ENCODE measurements at regions not wholly inside any gene's neighbourhood (a gene's known extent, or its start where the extent isn't known, plus 50 kb on each side); places are given as distances from the start of the nearest gene placed in this dataset.

- TF ChIP-seq ZNF462 (CRISPR knock-in tag; IDR thresholded peaks at IDR 0.05) (no peak), EZH2phosphoT487 (IDR thresholded peaks at IDR 0.05; ENCODE audit: unreplicated experiment) (no peak), ZNF114 (CRISPR knock-in tag; IDR thresholded peaks at IDR 0.05) (no peak), POLR2AphosphoS5 (IDR thresholded peaks at IDR 0.05; ENCODE audit: low read depth) (no peak)
These were observed 400.5 kb downstream of the PDGFC start (continued) for GRCh38 chr4:156571146-156571545.

GRCh38 chr4:156569535-156569934, 402.1 kb downstream of the PDGFC start:
- Mint-ChIP-seq H3K27ac (no peak overlapping the region), H3K4me3 (no peak overlapping the region), H3K4me1 (peaks cover 10% of the 10 kb centered on the region), H3K36me3 (ENCODE audit: low read depth) (no peaks in the 10 kb centered on the region), H3K27me3 (ENCODE audit: insufficient read depth, low read depth, poor library complexity) (no peaks in the 10 kb centered on the region), H3K9me3 (no peaks in the 10 kb centered on the region)
- H3K79me2 ChIP-seq (replicated peaks; ENCODE audit: insufficient read depth): no peaks in the 10 kb centered on the region
- no peak overlapping the region for H2AFZ ChIP-seq
- H3K36me3 ChIP-seq (ENCODE audit: insufficient read depth): no peaks in the 10 kb centered on the region
- peaks cover 7% of the 10 kb centered on the region for H3K4me1 ChIP-seq (ENCODE audit: insufficient read depth)
- no peaks in the 10 kb centered on the region for H3F3A ChIP-seq (replicated peaks; ENCODE audit: low read depth)
- no peak for ATAC-seq
- H3K27ac ChIP-seq (ENCODE audit: low read depth): no peak overlapping the region
- no peak overlapping the region for H3K4me2 ChIP-seq
- no peaks in the 10 kb centered on the region for H3K27me3 ChIP-seq (ENCODE audit: insufficient read depth)
- H3K9me2 ChIP-seq (ENCODE audit: insufficient read depth): 0 out of 2 replicates have a peak, but pooled peaks cover 3% of the 10 kb centered on the region
- H4K20me1 ChIP-seq (replicated peaks; ENCODE audit: insufficient read depth): no peaks in the 10 kb centered on the region
- no peak overlapping the region for H3K4me3 ChIP-seq
- no peak for DNase-seq (ENCODE audit: low spot score)
- TF ChIP-seq ZNF114 (CRISPR knock-in tag; IDR thresholded peaks at IDR 0.05) (no peak), CREB1 (CRISPR knock-in tag; IDR thresholded peaks at IDR 0.05; ENCODE audit: low read depth) (no peak), REST (IDR thresholded peaks at IDR 0.05; ENCODE audit: unreplicated experiment) (no peak), CTCF (conservative IDR thresholded peaks at IDR 0.05; ENCODE audit: low read depth in 2 of 2) (no peak), STAT1 (IDR thresholded peaks at IDR 0.05; ENCODE audit: unreplicated experiment) (no peak), EZH2phosphoT487 (IDR thresholded peaks at IDR 0.05; ENCODE audit: unreplicated experiment) (no peak)

All from GM23338 (cell line).